GM10266 (cell line): ENCODE measurements at regions not wholly inside any gene's neighbourhood (a gene's known extent, or its start where the extent isn't known, plus 50 kb on each side); places are given as distances from the start of the nearest gene placed in this dataset.

Source experiments
- DNase-seq: peaks from one replicate; pipeline ENCODE4 v3.0.0; 2012; ENCODE audit errors: extremely low spot score
- CTCF ChIP-seq: IDR thresholded peaks from 2 replicates; pipeline ENCODE4 v1.5.1; 2012; ENCODE audit warnings: mild to moderate bottlenecking, low read depth; ENCODE audit not compliant: control insufficient read depth, insufficient read depth; ENCODE audit errors: missing control alignments

- DNase-seq: no peak
- TF ChIP-seq CTCF: no peak
Observed at GRCh38 chr2:142592171-142592570, 285.3 kb upstream of the KYNU start.

- no peak for TF ChIP-seq CTCF
- DNase-seq: no peak
Observed at GRCh38 chr2:142591420-142591819, 286.0 kb upstream of the KYNU start.

- no peak for DNase-seq
- TF ChIP-seq CTCF: no peak
Observed at GRCh38 chr2:142588269-142588668, 289.2 kb upstream of the KYNU start.

GRCh38 chr2:142586693-142587580 is 290.5 kb upstream of the KYNU start:
- no peak for TF ChIP-seq CTCF
- DNase-seq: no peak

GRCh38 chr2:142585785-142586184 is 291.7 kb upstream of the KYNU start:
- peak; percentile 4 for DNase-seq
- TF ChIP-seq CTCF: no peak

GRCh38 chr2:142582317-142582716 is 295.1 kb upstream of the KYNU start:
- TF ChIP-seq CTCF: no peak
- no peak for DNase-seq

- no peak for DNase-seq
- TF ChIP-seq CTCF: no peak
Observed at GRCh38 chr2:142581491-142581890, 296.0 kb upstream of the KYNU start.
